Liver (tissue), 3 donors: ENCODE measurements at regions not wholly inside any gene's neighbourhood (a gene's known extent, or its start where the extent isn't known, plus 50 kb on each side); places are given as distances from the start of the nearest gene placed in this dataset.

Experiments
- ATF3 ChIP-seq: IDR thresholded peaks from 2 replicates; pipeline ENCODE4 v1.6.1; 2016; ENCODE audit warnings: antibody characterized with exemption
- JUND ChIP-seq, 2 donors: IDR thresholded peaks; 2 replicates each; pipeline ENCODE4 v1.6.1; 2016; ENCODE audit warnings: antibody characterized with exemption in 2 of 2
- TF ChIP-seq, protein P1 (sequence below): IDR thresholded peaks from 2 replicates; pipeline ENCODE4 v1.6.1; 2016; ENCODE audit warnings: antibody characterized with exemption, mild to moderate bottlenecking
- TF ChIP-seq, protein P2 (sequence below): fragments of 150-350 bp; IDR thresholded peaks from 2 replicates; pipeline ENCODE4 v1.5.1; 2017; ENCODE audit warnings: improper control_type of control experiment, low read depth, low read length; ENCODE audit not compliant: missing input control
- TF ChIP-seq, protein P3 (sequence below): IDR thresholded peaks from 2 replicates; pipeline ENCODE4 v1.6.1; 2016; ENCODE audit warnings: antibody characterized with exemption
- donor health status: healthy.
- donor health status: healthy.

DNA sequence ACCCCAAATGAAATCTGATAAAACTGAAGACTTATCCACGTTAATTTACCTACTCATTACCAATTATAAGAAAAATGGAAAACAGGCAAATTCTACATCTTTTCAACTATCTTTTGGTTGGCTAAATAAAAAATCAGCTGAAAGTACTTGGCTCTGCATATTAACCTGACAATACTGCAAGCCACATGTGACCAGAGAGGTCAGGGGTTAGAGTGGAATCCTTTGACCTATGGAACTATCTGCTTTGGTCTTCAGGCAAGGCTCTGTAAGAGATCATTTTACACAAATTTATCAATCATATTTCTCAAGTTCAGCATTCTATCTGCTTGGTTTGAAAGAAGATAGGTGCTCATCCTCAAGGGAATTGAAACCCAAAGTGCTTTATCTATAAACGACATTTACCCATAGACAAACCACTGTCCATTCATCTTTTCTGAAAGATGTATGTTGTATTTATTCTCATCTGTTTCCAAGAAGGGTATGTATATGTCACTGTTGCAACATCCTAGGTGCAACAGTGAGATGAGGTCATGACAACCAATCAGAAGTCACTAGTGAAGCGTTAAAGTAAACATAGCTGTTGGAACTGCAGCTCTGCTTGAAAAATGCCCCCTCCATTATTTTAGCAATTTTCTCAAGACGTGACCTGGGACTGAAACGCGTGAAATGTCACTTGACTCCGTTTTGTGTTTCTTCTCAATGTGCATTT, 144.9 kb upstream of the POU5F2 start:
- no peak for TF ChIP-seq ATF3
- TF ChIP-seq, protein P1, sequence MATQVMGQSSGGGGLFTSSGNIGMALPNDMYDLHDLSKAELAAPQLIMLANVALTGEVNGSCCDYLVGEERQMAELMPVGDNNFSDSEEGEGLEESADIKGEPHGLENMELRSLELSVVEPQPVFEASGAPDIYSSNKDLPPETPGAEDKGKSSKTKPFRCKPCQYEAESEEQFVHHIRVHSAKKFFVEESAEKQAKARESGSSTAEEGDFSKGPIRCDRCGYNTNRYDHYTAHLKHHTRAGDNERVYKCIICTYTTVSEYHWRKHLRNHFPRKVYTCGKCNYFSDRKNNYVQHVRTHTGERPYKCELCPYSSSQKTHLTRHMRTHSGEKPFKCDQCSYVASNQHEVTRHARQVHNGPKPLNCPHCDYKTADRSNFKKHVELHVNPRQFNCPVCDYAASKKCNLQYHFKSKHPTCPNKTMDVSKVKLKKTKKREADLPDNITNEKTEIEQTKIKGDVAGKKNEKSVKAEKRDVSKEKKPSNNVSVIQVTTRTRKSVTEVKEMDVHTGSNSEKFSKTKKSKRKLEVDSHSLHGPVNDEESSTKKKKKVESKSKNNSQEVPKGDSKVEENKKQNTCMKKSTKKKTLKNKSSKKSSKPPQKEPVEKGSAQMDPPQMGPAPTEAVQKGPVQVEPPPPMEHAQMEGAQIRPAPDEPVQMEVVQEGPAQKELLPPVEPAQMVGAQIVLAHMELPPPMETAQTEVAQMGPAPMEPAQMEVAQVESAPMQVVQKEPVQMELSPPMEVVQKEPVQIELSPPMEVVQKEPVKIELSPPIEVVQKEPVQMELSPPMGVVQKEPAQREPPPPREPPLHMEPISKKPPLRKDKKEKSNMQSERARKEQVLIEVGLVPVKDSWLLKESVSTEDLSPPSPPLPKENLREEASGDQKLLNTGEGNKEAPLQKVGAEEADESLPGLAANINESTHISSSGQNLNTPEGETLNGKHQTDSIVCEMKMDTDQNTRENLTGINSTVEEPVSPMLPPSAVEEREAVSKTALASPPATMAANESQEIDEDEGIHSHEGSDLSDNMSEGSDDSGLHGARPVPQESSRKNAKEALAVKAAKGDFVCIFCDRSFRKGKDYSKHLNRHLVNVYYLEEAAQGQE: no peak
- TF ChIP-seq, protein P2, sequence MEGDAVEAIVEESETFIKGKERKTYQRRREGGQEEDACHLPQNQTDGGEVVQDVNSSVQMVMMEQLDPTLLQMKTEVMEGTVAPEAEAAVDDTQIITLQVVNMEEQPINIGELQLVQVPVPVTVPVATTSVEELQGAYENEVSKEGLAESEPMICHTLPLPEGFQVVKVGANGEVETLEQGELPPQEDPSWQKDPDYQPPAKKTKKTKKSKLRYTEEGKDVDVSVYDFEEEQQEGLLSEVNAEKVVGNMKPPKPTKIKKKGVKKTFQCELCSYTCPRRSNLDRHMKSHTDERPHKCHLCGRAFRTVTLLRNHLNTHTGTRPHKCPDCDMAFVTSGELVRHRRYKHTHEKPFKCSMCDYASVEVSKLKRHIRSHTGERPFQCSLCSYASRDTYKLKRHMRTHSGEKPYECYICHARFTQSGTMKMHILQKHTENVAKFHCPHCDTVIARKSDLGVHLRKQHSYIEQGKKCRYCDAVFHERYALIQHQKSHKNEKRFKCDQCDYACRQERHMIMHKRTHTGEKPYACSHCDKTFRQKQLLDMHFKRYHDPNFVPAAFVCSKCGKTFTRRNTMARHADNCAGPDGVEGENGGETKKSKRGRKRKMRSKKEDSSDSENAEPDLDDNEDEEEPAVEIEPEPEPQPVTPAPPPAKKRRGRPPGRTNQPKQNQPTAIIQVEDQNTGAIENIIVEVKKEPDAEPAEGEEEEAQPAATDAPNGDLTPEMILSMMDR: no peak
- TF ChIP-seq JUND (IDR thresholded peaks at IDR 0.05): no peak
- TF ChIP-seq, protein P3, sequence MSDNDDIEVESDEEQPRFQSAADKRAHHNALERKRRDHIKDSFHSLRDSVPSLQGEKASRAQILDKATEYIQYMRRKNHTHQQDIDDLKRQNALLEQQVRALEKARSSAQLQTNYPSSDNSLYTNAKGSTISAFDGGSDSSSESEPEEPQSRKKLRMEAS: no peak
